CD1c-positive myeloid dendritic cell (primary cell): ENCODE measurements at regions not wholly inside any gene's neighbourhood (a gene's known extent, or its start where the extent isn't known, plus 50 kb on each side); places are given as distances from the start of the nearest gene placed in this dataset.

Source experiments
- DNase-seq: peaks from one replicate; pipeline ENCODE4 v3.0.0-alpha.2; 2016; ENCODE audit errors: extremely low spot score

GRCh38 chr1:186557147-186557777, 96.3 kb upstream of the PDC start:
- DNase-seq: no peak

DNA sequence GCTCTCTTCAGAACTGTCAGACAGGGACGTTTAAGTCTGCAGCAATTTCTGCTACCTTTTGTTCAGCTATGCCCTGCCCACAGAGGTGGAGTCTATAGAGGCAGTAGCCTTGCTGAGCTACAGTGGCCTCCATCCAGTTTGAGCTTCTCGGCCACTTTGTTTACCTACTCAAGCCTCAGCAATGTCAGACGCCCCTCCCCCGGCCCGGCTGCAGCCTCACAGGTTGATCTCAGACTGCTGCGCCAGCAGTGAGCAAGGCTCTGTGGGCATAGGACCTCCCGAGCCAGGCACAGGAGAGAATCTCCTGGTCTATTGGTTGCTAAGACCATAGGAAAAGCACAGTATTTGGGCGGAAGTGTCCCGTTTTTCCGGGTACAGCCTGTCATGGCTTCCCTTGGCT, 89.9 kb upstream of the PDC start:
- DNase-seq: no peak

- DNase-seq: no peak
Measured at GRCh38 chr1:186541003-186541402, 80.1 kb upstream of the PDC start.

DNA sequence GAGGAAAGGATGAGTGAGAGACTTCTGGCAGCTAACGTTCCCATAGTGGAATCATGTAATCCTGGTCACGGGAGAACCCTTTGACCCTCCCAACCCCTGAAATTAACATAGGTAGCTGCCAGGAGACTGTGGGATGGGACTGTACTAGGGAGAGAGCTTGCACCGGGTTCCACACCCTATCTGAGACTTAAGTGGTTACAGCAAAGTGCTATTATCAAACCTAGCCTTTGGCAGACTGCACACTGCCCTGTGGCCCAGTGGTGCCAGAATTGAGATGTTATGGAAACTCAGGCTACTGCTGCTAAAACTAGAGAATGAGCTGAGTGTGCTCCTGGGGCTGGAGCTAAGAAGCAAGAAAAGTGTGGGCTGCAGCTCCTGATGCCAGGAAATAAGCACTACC, 79.6 kb upstream of the PDC start:
- no peak for DNase-seq

GRCh38 chr1:186536273-186536890, 75.5 kb upstream of the PDC start:
- peak; percentile 10 for DNase-seq

DNA sequence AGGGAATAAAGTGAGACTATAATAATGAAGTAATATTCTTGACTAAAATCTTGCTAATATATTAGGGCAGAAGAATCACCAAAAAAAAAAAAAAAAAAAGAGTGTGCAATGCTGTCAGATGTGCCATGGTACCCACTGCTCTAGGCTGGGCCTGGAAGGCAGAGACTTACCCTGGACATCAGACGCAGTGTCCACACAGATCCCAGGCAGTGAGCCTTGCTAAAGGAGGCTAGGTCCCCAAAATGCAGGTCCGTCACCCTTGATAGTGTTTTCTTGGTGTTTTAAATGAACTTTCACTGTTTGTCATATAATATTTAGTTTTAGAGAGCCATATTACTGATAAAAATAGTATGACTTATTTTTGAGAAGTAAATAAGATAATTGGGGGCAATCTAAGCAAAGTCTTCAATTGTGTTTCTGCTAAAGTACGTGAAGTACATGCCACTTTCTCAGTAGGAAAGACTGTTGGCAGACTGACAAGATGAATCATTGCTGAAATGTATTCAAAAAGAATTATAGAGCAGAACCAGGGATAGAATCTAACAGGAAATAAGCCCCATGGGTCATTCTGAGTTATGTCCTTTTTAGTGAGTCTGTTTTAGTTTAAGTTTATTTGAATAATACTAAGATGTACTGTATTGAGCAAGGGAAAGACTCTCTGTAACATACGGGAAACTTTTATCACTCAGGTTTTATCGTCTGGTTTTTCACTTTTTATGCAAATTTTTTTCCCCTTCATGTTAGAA, 74.6 kb upstream of the PDC start:
- DNase-seq: no peak

DNA sequence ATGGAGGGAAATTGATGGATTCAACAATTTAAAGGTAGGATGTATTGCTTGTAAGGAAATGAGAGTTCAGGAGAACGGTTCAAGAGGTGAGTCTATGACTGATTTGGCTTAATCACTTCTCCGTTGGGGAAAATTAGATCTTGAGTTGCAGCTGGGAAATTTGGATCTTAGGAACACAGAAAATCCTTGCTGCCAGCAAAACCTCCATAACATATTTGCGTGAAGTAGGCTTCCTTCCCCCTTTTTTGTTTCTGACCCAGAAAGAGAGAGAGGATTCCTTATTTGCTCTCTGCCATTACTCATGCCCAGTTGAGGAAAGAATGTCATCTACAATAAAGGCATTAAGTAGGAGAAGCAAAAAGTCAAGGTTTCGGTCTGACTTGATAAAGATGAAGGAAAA, 73.5 kb upstream of the PDC start:
- no peak for DNase-seq

DNA sequence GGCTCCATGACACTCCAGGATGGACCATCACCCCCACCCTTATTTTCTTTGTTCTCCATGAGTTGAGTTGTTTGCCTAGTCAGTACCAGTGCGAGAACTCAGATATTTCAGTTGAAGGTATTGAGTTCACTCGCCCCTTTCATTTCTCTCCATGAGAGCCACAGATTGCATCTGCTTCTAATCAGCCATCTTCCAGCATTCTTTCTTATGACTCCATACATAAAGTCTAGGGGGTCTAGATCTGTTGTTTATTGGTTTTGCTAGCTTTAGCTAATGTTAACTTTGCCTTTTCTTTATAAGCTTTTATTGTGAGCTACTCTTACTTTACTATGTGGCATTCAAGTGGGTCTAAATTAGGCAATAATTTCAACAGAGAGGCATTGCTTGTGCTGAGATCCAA, 71.6 kb upstream of the PDC start:
- no peak for DNase-seq

DNA sequence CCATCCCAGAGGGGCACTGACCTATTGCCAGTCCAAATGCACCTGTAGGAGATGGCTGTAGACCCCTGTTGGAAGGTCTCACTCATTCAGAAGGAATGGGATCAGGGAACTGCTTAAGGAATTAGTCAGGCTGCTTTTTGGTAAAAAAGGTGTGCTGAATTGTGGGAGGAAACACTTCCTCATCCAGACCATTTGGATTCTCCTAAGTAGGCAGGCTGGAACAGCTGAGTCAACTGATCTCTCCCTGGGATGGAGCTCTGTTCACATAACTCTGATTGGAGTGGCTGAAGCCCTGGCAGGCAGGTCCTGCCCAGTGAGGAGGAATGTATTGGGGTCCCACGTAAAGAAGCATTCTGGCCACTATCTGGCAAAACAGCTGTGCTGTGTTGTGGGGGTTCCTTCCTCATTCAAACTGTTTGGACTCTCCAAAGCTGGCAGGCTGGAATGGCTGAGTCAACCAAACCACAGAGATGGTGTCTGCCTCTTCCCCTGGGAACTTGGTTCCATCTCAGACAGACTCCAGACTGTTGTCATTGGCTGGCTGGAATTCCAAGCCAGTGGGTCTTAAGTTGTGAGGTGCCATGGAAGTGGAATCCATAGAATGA, 70.7 kb upstream of the PDC start:
- no peak for DNase-seq

DNA sequence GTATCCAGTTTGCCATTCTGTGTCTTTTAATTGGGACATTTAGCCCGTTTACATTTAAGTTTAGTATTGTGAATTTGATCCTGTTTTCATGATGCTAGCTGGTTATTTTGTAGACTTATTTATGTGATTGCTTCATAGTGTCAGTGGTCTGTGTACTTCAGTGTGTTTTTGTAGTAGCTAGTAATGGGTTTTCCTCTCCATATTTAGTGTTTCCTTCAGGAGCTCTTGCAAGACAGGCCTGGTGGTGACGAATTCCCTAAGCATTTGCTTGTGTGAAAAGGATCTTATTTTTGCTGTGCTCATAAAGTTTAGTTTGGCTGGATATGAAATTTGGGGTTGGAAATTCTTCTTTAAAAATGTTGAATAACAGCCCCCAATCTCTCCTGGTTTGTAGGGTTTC, 69.2 kb upstream of the PDC start:
- DNase-seq: no peak

- no peak for DNase-seq
Measured at GRCh38 chr1:186519982-186520381, 59.1 kb upstream of the PDC start.

- no peak for DNase-seq
Measured at GRCh38 chr1:186518822-186519381, 58.0 kb upstream of the PDC start.

- no peak for DNase-seq
Measured at GRCh38 chr1:186518395-186518794, 57.5 kb upstream of the PDC start.

GRCh38 chr1:186514367-186514766, 53.5 kb upstream of the PDC start:
- no peak for DNase-seq

GRCh38 chr1:186513526-186513925, 52.6 kb upstream of the PDC start:
- no peak for DNase-seq

DNA sequence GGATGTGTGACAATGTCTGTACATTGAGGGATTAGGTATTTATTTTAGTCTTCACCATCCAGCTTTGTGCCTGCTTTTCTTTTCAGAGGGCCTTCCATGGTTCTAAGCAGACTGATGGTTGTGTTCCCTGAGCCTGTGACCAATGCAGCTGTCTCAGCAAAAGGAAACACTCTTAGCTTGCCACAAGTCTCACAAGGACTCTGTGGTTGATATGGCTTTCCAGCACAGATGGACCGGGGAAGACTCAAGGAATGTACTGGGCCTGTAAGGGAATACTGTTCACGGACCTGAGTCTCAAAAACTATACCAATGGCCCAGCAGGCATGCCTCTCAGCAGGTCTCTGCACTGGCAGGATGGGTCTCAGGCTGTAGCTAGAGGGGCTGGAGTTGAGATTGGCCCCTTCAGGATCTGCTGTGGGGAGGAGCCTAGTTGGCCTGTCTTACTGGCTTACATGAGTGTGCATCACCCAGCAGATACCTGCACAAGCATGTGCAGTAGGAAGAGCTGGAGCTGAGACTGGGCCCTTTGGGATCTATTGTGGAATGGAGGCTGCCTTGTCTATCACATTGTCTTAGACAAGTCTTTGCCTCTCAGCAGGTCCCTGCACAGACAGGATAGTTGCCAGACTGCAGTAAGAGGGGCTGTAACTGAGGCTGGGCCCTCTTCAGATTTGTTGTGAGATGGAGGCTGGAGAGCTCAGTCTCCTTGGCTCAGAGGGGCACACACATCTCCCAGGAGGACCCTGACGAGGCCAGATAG, 52.0 kb upstream of the PDC start:
- no peak for DNase-seq

DNA sequence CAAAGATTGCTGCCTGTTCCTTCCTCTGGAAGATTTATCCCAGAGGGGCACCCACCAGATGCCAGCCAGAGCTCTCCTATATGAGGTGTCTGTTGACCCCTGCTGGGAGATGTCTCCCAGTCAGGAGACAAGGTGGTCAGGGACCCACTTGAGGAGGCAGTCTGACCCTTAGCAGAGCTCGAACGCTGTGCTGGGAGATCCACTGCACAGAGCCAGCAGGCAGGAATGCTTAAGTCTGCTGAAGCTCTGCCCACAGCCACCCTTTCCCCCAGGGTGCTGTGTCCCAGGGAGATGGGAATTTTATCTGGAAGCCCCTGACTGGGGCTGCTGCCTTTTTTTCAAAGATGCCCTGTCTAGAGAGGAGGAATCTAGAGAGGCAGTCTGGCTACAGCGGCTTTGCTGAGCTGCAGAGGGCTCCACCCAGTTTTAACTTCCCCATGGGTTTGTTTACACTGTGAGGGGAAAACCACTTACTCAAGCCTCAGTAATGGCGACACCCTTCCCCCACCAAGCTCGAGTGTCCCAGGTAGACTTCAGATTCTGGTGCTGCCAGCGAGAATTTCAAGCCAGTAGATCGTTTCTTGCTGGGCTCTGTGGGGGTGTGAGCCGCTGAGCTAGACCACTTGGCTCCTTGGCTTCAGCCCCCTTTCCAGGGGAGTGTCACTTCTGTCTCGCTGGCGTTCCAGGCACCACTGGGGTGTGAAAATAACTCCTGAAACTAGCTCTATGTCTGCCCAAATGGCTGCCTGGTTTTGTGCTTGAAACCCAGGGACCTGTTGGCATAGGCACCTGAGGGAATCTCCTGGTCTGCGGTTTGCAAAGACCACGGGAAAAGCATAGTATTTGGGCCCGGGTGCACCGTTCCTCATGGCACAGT, 51.1 kb upstream of the PDC start:
- peak; percentile 4 for DNase-seq
